Keratinocyte (primary cell): ENCODE measurements at regions not wholly inside any gene's neighbourhood (a gene's known extent, or its start where the extent isn't known, plus 50 kb on each side); places are given as distances from the start of the nearest gene placed in this dataset.

Experiments
- DNase-seq: peaks from one replicate; pipeline ENCODE4 v3.0.0-alpha.2; 2011; ENCODE audit warnings: low read depth, missing footprints, low spot score
- FAIRE-seq: peaks from 2 replicates; lab custom pipeline; 2011; peaks lifted over from hg19 to GRCh38; lab: Jason Lieb, UNC
- H2AFZ ChIP-seq: 2 replicates; pipeline ENCODE4 v1.6.0; 2012; ENCODE audit warnings: low read length, control low read depth, inconsistent platforms; ENCODE audit not compliant: control insufficient read depth
- H3K27ac ChIP-seq: 2 replicates; pipeline ENCODE4 v1.5.1; 2011; ENCODE audit warnings: low read length; ENCODE audit not compliant: control insufficient read depth, insufficient read depth
- H3K27me3 ChIP-seq: 3 replicates; pipeline ENCODE4 v1.6.0; 2011; ENCODE audit warnings: low read length; ENCODE audit not compliant: control insufficient read depth, insufficient read depth; ENCODE audit errors: extremely low read depth
- H3K36me3 ChIP-seq, 2 experiments: 2 replicates in 1 of 2; 3 replicates in 1 of 2; pipeline ENCODE4 v1.5.1; 2011; ENCODE audit warnings: low read length in 2 of 2, mild to moderate bottlenecking in 1 of 2; ENCODE audit not compliant: control insufficient read depth in 2 of 2, insufficient read depth in 2 of 2; ENCODE audit errors: extremely low read depth in 1 of 2
- H3K4me1 ChIP-seq: 3 replicates; pipeline ENCODE4 v1.5.1; 2011; ENCODE audit warnings: low read length; ENCODE audit not compliant: control insufficient read depth, insufficient read depth; ENCODE audit errors: extremely low read depth
- H3K4me2 ChIP-seq: 3 replicates; pipeline ENCODE4 v1.6.0; 2011; ENCODE audit warnings: low read depth, low read length; ENCODE audit not compliant: control insufficient read depth, insufficient read depth; ENCODE audit errors: extremely low read depth
- H3K4me3 ChIP-seq, 3 experiments: fragments of 200-600 bp in 1 of 3; sonication (generic) in 1 of 3; 2 replicates in 2 of 3; 3 replicates in 1 of 3; pipeline ENCODE4 v1.5.1; 2011 to 2016; ENCODE audit warnings: low read length in 3 of 3, mild to moderate bottlenecking in 3 of 3, control low read depth in 2 of 3, inconsistent platforms in 1 of 3, low read depth in 1 of 3, mixed read lengths in 1 of 3, mixed run types in 1 of 3, moderate library complexity in 1 of 3; ENCODE audit not compliant: control insufficient read depth in 2 of 3, insufficient read depth in 2 of 3; ENCODE audit errors: extremely low read depth in 1 of 3
- H3K79me2 ChIP-seq: 2 replicates; pipeline ENCODE4 v1.6.0; 2012; ENCODE audit warnings: low read length; ENCODE audit not compliant: control insufficient read depth, insufficient read depth
- H3K9ac ChIP-seq: 3 replicates; pipeline ENCODE4 v1.6.0; 2011; ENCODE audit warnings: low read length; ENCODE audit not compliant: control insufficient read depth, insufficient read depth; ENCODE audit errors: extremely low read depth
- H3K9me1 ChIP-seq: 3 replicates; pipeline ENCODE4 v1.6.0; 2011; ENCODE audit warnings: low read length; ENCODE audit not compliant: control insufficient read depth, insufficient read depth; ENCODE audit errors: extremely low read depth
- H3K9me3 ChIP-seq: 2 replicates; pipeline ENCODE4 v1.5.1; 2012; ENCODE audit warnings: low read depth, low read length; ENCODE audit not compliant: control insufficient read depth
- H4K20me1 ChIP-seq: 3 replicates; pipeline ENCODE4 v1.6.0; 2011; ENCODE audit warnings: low read length; ENCODE audit not compliant: control insufficient read depth, insufficient read depth; ENCODE audit errors: extremely low read depth
- CTCF ChIP-seq, 3 experiments: IDR thresholded peaks in 1 of 3; conservative IDR thresholded peaks in 1 of 3; optimal IDR thresholded peaks in 1 of 3; 2 replicates in 2 of 3; 3 replicates in 1 of 3; pipeline versions ENCODE3 to v1.5.1; 2011; ENCODE audit warnings: low read length in 3 of 3, mild to moderate bottlenecking in 3 of 3, moderate library complexity in 2 of 3, control low read depth in 1 of 3, inconsistent platforms in 1 of 3; ENCODE audit not compliant: insufficient read depth in 2 of 3; ENCODE audit errors: extremely low read depth in 1 of 3
- EZH2 ChIP-seq: IDR thresholded peaks from one replicate; pipeline ENCODE4 v1.6.1; 2012; ENCODE audit warnings: inconsistent platforms, mild to moderate bottlenecking, low read length, moderate library complexity
- dilution Hi-C: fragments of 300-500 bp; cut with MboI; formaldehyde crosslinking; loops from one replicate; pipeline ENCODE4 v1.7.0; 2020; ENCODE audit warnings: low sequenced_read_pairs; ENCODE audit not compliant: extremely low pct_ligation_motif_present

- H3K4me2 ChIP-seq: no peak overlapping the region
- H2AFZ ChIP-seq: no peak overlapping the region
- H3K4me1 ChIP-seq: no peaks in the 10 kb centered on the region
- FAIRE-seq (no peak), DNase-seq (no peak)
- no peak overlapping the region for H3K9ac ChIP-seq
- H4K20me1 ChIP-seq: no peaks in the 10 kb centered on the region
- no peaks in the 10 kb centered on the region for H3K9me3 ChIP-seq
- no peaks in the 10 kb centered on the region for H3K9me1 ChIP-seq
- H3K27me3 ChIP-seq: no peaks in the 10 kb centered on the region
- dilution Hi-C loops: no loop called here
- no peak for TF ChIP-seq CTCF (optimal IDR thresholded peaks at IDR 0.05 in 1 of 3, IDR thresholded peaks at IDR 0.05 in 1 of 3, conservative IDR thresholded peaks at IDR 0.05 in 1 of 3; ENCODE audit: extremely low read depth in 1 of 3, insufficient read depth in 2 of 3, low read length in 3 of 3)
- no peak for TF ChIP-seq EZH2
- H3K27ac ChIP-seq: no peak overlapping the region
- H3K36me3 ChIP-seq: no peaks in the 10 kb centered on the region
- no peaks in the 10 kb centered on the region for H3K79me2 ChIP-seq
- H3K4me3 ChIP-seq: no peak overlapping the region
Observed at GRCh38 chr16:59154295-59154694, 420.2 kb upstream of the GOT2 start.

GRCh38 chr16:59148769-59149155 lies 414.6 kb upstream of the GOT2 start:
- DNase-seq (no peak), FAIRE-seq (no peak)
- Histone ChIP-seq H3K27me3 (no peaks in the 10 kb centered on the region), H2AFZ (no peak overlapping the region), H3K27ac (no peak overlapping the region), H3K9me1 (no peaks in the 10 kb centered on the region), H3K79me2 (no peaks in the 10 kb centered on the region), H3K4me3 (no peak overlapping the region), H3K36me3 (no peaks in the 10 kb centered on the region), H3K4me2 (no peak overlapping the region), H3K9ac (no peak overlapping the region), H3K4me1 (no peaks in the 10 kb centered on the region), H3K9me3 (no peaks in the 10 kb centered on the region), H4K20me1 (no peaks in the 10 kb centered on the region)
- TF ChIP-seq EZH2 (no peak), CTCF (optimal IDR thresholded peaks at IDR 0.05 in 1 of 3, IDR thresholded peaks at IDR 0.05 in 1 of 3, conservative IDR thresholded peaks at IDR 0.05 in 1 of 3; ENCODE audit: extremely low read depth in 1 of 3, insufficient read depth in 2 of 3, low read length in 3 of 3) (no peak)
- dilution Hi-C loops: no loop called here
